Ectodermal cell (in vitro differentiated cells): ENCODE measurements at regions not wholly inside any gene's neighbourhood (a gene's known extent, or its start where the extent isn't known, plus 50 kb on each side); places are given as distances from the start of the nearest gene placed in this dataset.

Experiments
- H3K27ac ChIP-seq: 2 replicates; pipeline ENCODE4 v1.7.0; 2013; ENCODE audit warnings: mild to moderate bottlenecking, low read depth, low read length; ENCODE audit not compliant: insufficient read depth, poor library complexity, severe bottlenecking
- H3K27me3 ChIP-seq: 2 replicates; pipeline ENCODE4 v1.7.0; 2013; ENCODE audit warnings: mild to moderate bottlenecking, low read length; ENCODE audit not compliant: insufficient read depth, control insufficient read depth, poor library complexity, severe bottlenecking
- H3K36me3 ChIP-seq: one replicate; pipeline ENCODE4 v1.7.0; 2013; ENCODE audit warnings: low read length; ENCODE audit not compliant: control insufficient read depth, insufficient read depth
- H3K4me1 ChIP-seq: one replicate; pipeline ENCODE4 v1.7.0; 2013; ENCODE audit warnings: low read length; ENCODE audit not compliant: control insufficient read depth, insufficient read depth
- H3K4me3 ChIP-seq: 2 replicates; pipeline ENCODE4 v1.7.0; 2013; ENCODE audit warnings: low read depth, low read length, control low read depth; ENCODE audit not compliant: insufficient read depth
- H3K9me3 ChIP-seq: 2 replicates; pipeline ENCODE4 v1.7.0; 2013; ENCODE audit warnings: mild to moderate bottlenecking, low read length, moderate library complexity; ENCODE audit not compliant: control insufficient read depth
- WGBS, 2 experiments: methylation state at CpG; one replicate each; pipeline ENCODE4 v1.1.7; 2013; ENCODE audit warnings: missing lambda C conversion rate in 2 of 2; 5-methylcytosine and 5-hydroxymethylcytosine counted together

- Histone ChIP-seq H3K36me3 (no peaks in the 10 kb centered on the region), H3K9me3 (no peaks in the 10 kb centered on the region), H3K27ac (no peak overlapping the region), H3K4me1 (no peaks in the 10 kb centered on the region), H3K4me3 (no peak overlapping the region), H3K27me3 (peaks cover 4% of the 10 kb centered on the region)
- WGBS, 2 experiments: 96% methylated on average over 1 of the region's 1 CpG
These were observed 151.3 kb downstream of the SPTSSA start for GRCh38 chr14:34310724-34311123.

- H3K36me3 ChIP-seq: no peaks in the 10 kb centered on the region
- H3K4me1 ChIP-seq: peaks cover 4% of the 10 kb centered on the region
- no peak overlapping the region for H3K4me3 ChIP-seq
- H3K27me3 ChIP-seq: peaks cover under 1% of the 10 kb centered on the region
- no peak overlapping the region for H3K27ac ChIP-seq
- 95 to 96% methylated on average over 2 of the region's 2 CpGs for WGBS, 2 experiments
- H3K9me3 ChIP-seq: no peaks in the 10 kb centered on the region
These were observed 158.2 kb downstream of the SPTSSA start for GRCh38 chr14:34303811-34304210.

- Histone ChIP-seq H3K4me3 (no peak overlapping the region), H3K9me3 (no peaks in the 10 kb centered on the region), H3K27ac (no peak overlapping the region), H3K27me3 (no peaks in the 10 kb centered on the region), H3K36me3 (no peaks in the 10 kb centered on the region), H3K4me1 (peaks cover 4% of the 10 kb centered on the region)
- WGBS, 2 experiments: 78 to 82% methylated on average over 6 of the region's 6 CpGs
These were observed 159.4 kb downstream of the SPTSSA start for GRCh38 chr14:34302654-34303053.

GRCh38 chr14:34300882-34301734 is 160.9 kb downstream of the SPTSSA start:
- WGBS, 2 experiments: 31 to 67% methylated on average over 1 to 2 of the region's 3 CpGs

GRCh38 chr14:34300330-34300729 is 161.7 kb downstream of the SPTSSA start:
- Histone ChIP-seq H3K4me1 (peaks cover 4% of the 10 kb centered on the region), H3K4me3 (no peak overlapping the region), H3K27me3 (no peaks in the 10 kb centered on the region), H3K9me3 (no peaks in the 10 kb centered on the region), H3K36me3 (no peaks in the 10 kb centered on the region), H3K27ac (no peak overlapping the region)
- WGBS, 2 experiments: 66 to 68% methylated on average over 3 of the region's 3 CpGs

More at GRCh38 chr14:34300882-34301734, 160.9 kb downstream of the SPTSSA start:
- Histone ChIP-seq H3K36me3 (no peaks in the 10 kb centered on the region), H3K4me1 (peaks cover 4% of the 10 kb centered on the region), H3K9me3 (no peaks in the 10 kb centered on the region), H3K27ac (no peak overlapping the region), H3K4me3 (no peak overlapping the region), H3K27me3 (no peaks in the 10 kb centered on the region)

GRCh38 chr14:34299360-34299759 is 162.7 kb downstream of the SPTSSA start:
- Histone ChIP-seq H3K9me3 (no peaks in the 10 kb centered on the region), H3K27ac (no peak overlapping the region), H3K27me3 (no peaks in the 10 kb centered on the region), H3K4me1 (peaks cover 4% of the 10 kb centered on the region), H3K36me3 (no peaks in the 10 kb centered on the region), H3K4me3 (no peak overlapping the region)
- 39 to 44% methylated on average over 3 of the region's 3 CpGs for WGBS, 2 experiments

- Histone ChIP-seq H3K27me3 (no peaks in the 10 kb centered on the region), H3K27ac (no peak overlapping the region), H3K9me3 (no peaks in the 10 kb centered on the region), H3K4me3 (no peak overlapping the region), H3K36me3 (no peaks in the 10 kb centered on the region), H3K4me1 (peaks cover 4% of the 10 kb centered on the region)
- WGBS, 2 experiments: 75 to 76% methylated on average over 6 of the region's 6 CpGs
These were observed 164.1 kb downstream of the SPTSSA start for GRCh38 chr14:34297786-34298520.

- no peak overlapping the region for H3K4me3 ChIP-seq
- no peaks in the 10 kb centered on the region for H3K27me3 ChIP-seq
- H3K36me3 ChIP-seq: no peaks in the 10 kb centered on the region
- H3K9me3 ChIP-seq: no peaks in the 10 kb centered on the region
- no peak overlapping the region for H3K27ac ChIP-seq
- H3K4me1 ChIP-seq: no peaks in the 10 kb centered on the region
These were observed 178.4 kb downstream of the SPTSSA start for GRCh38 chr14:34283590-34283989.

- no peaks in the 10 kb centered on the region for H3K36me3 ChIP-seq
- no peaks in the 10 kb centered on the region for H3K9me3 ChIP-seq
- H3K4me3 ChIP-seq: no peak overlapping the region
- H3K4me1 ChIP-seq: no peaks in the 10 kb centered on the region
- H3K27ac ChIP-seq: no peak overlapping the region
- H3K27me3 ChIP-seq: no peaks in the 10 kb centered on the region
These were observed 184.8 kb downstream of the SPTSSA start for GRCh38 chr14:34277191-34277590.

- H3K9me3 ChIP-seq: no peaks in the 10 kb centered on the region
- 92 to 100% methylated on average over 1 of the region's 1 CpG for WGBS, 2 experiments
- no peak overlapping the region for H3K4me3 ChIP-seq
- H3K36me3 ChIP-seq: no peaks in the 10 kb centered on the region
- no peaks in the 10 kb centered on the region for H3K27me3 ChIP-seq
- no peak overlapping the region for H3K27ac ChIP-seq
- H3K4me1 ChIP-seq: no peaks in the 10 kb centered on the region
These were observed 186.5 kb downstream of the SPTSSA start for GRCh38 chr14:34275530-34275929.
